Ectodermal cell (in vitro differentiated cells): ENCODE measurements at regions not wholly inside any gene's neighbourhood (a gene's known extent, or its start where the extent isn't known, plus 50 kb on each side); places are given as distances from the start of the nearest gene placed in this dataset.

Source experiments
- H3K27ac ChIP-seq: 2 replicates; pipeline ENCODE4 v1.7.0; 2013; ENCODE audit warnings: mild to moderate bottlenecking, low read depth, low read length; ENCODE audit not compliant: insufficient read depth, poor library complexity, severe bottlenecking
- H3K27me3 ChIP-seq: 2 replicates; pipeline ENCODE4 v1.7.0; 2013; ENCODE audit warnings: mild to moderate bottlenecking, low read length; ENCODE audit not compliant: insufficient read depth, control insufficient read depth, poor library complexity, severe bottlenecking
- H3K36me3 ChIP-seq: one replicate; pipeline ENCODE4 v1.7.0; 2013; ENCODE audit warnings: low read length; ENCODE audit not compliant: control insufficient read depth, insufficient read depth
- H3K4me1 ChIP-seq: one replicate; pipeline ENCODE4 v1.7.0; 2013; ENCODE audit warnings: low read length; ENCODE audit not compliant: control insufficient read depth, insufficient read depth
- H3K4me3 ChIP-seq: 2 replicates; pipeline ENCODE4 v1.7.0; 2013; ENCODE audit warnings: low read depth, low read length, control low read depth; ENCODE audit not compliant: insufficient read depth
- H3K9me3 ChIP-seq: 2 replicates; pipeline ENCODE4 v1.7.0; 2013; ENCODE audit warnings: mild to moderate bottlenecking, low read length, moderate library complexity; ENCODE audit not compliant: control insufficient read depth
- WGBS, 2 experiments: methylation state at CpG; one replicate each; pipeline ENCODE4 v1.1.7; 2013; ENCODE audit warnings: missing lambda C conversion rate in 2 of 2; 5-methylcytosine and 5-hydroxymethylcytosine counted together

- H3K27ac ChIP-seq: no peak overlapping the region
- H3K4me1 ChIP-seq: no peaks in the 10 kb centered on the region
- H3K27me3 ChIP-seq: no peaks in the 10 kb centered on the region
- H3K36me3 ChIP-seq: no peaks in the 10 kb centered on the region
- H3K9me3 ChIP-seq: no peaks in the 10 kb centered on the region
- whole genome bisulfite sequencing, 2 experiments: 91 to 95% methylated on average over 1 of the region's 1 CpG
- no peak overlapping the region for H3K4me3 ChIP-seq
Observed at GRCh38 chr12:91937706-91938105, 207.9 kb downstream of the BTG1 start.

GRCh38 chr12:91937009-91937408 lies 208.6 kb downstream of the BTG1 start:
- no peaks in the 10 kb centered on the region for H3K4me1 ChIP-seq
- no peak overlapping the region for H3K4me3 ChIP-seq
- H3K9me3 ChIP-seq: no peaks in the 10 kb centered on the region
- 88 to 90% methylated on average over 1 of the region's 1 CpG for WGBS, 2 experiments
- H3K27me3 ChIP-seq: no peaks in the 10 kb centered on the region
- no peaks in the 10 kb centered on the region for H3K36me3 ChIP-seq
- no peak overlapping the region for H3K27ac ChIP-seq

- WGBS, 2 experiments: 88 to 92% methylated on average over 2 of the region's 2 CpGs
- Histone ChIP-seq H3K27ac (no peak overlapping the region), H3K9me3 (no peaks in the 10 kb centered on the region), H3K36me3 (no peaks in the 10 kb centered on the region), H3K27me3 (no peaks in the 10 kb centered on the region), H3K4me1 (no peaks in the 10 kb centered on the region), H3K4me3 (no peak overlapping the region)
Observed at GRCh38 chr12:91935296-91935695, 210.3 kb downstream of the BTG1 start.

GRCh38 chr12:91931111-91931510 lies 214.5 kb downstream of the BTG1 start:
- Histone ChIP-seq H3K36me3 (no peaks in the 10 kb centered on the region), H3K27me3 (no peaks in the 10 kb centered on the region), H3K4me3 (no peak overlapping the region), H3K9me3 (no peaks in the 10 kb centered on the region), H3K4me1 (no peaks in the 10 kb centered on the region), H3K27ac (no peak overlapping the region)
- 76 to 93% methylated on average over 2 of the region's 2 CpGs for WGBS, 2 experiments

GRCh38 chr12:91928501-91928900 lies 217.1 kb downstream of the BTG1 start:
- 95 to 100% methylated on average over 2 of the region's 2 CpGs for WGBS, 2 experiments
- H3K9me3 ChIP-seq: no peaks in the 10 kb centered on the region
- no peak overlapping the region for H3K4me3 ChIP-seq
- H3K36me3 ChIP-seq: no peaks in the 10 kb centered on the region
- no peaks in the 10 kb centered on the region for H3K4me1 ChIP-seq
- no peak overlapping the region for H3K27ac ChIP-seq
- no peaks in the 10 kb centered on the region for H3K27me3 ChIP-seq

GRCh38 chr12:91926848-91927247 lies 218.8 kb downstream of the BTG1 start:
- H3K9me3 ChIP-seq: no peaks in the 10 kb centered on the region
- 86% methylated on average over 1 of the region's 1 CpG; no CpG with 5 or more reads in 1 of the 2 experiments for WGBS, 2 experiments
- H3K4me1 ChIP-seq: no peaks in the 10 kb centered on the region
- H3K4me3 ChIP-seq: no peak overlapping the region
- H3K27ac ChIP-seq: no peak overlapping the region
- no peaks in the 10 kb centered on the region for H3K36me3 ChIP-seq
- H3K27me3 ChIP-seq: no peaks in the 10 kb centered on the region

GRCh38 chr12:91924827-91925226 lies 220.8 kb downstream of the BTG1 start:
- Histone ChIP-seq H3K27me3 (no peaks in the 10 kb centered on the region), H3K4me3 (no peak overlapping the region), H3K4me1 (no peaks in the 10 kb centered on the region), H3K36me3 (no peaks in the 10 kb centered on the region), H3K9me3 (no peaks in the 10 kb centered on the region), H3K27ac (no peak overlapping the region)
- WGBS, 2 experiments: 91 to 93% methylated on average over 3 of the region's 3 CpGs

GRCh38 chr12:91923864-91924263 lies 221.8 kb downstream of the BTG1 start:
- no peaks in the 10 kb centered on the region for H3K4me1 ChIP-seq
- 93% methylated on average over 31 of the region's 31 CpGs for WGBS, 2 experiments

GRCh38 chr12:91922674-91923073 lies 223.0 kb downstream of the BTG1 start:
- Histone ChIP-seq H3K4me3 (no peak overlapping the region), H3K27me3 (no peaks in the 10 kb centered on the region), H3K9me3 (no peaks in the 10 kb centered on the region), H3K27ac (no peak overlapping the region), H3K4me1 (no peaks in the 10 kb centered on the region), H3K36me3 (no peaks in the 10 kb centered on the region)
- 96% methylated on average over 6 of the region's 6 CpGs for WGBS, 2 experiments

More at GRCh38 chr12:91923864-91924263, 221.8 kb downstream of the BTG1 start:
- Histone ChIP-seq H3K27ac (no peak overlapping the region), H3K36me3 (no peaks in the 10 kb centered on the region), H3K27me3 (no peaks in the 10 kb centered on the region), H3K4me3 (no peak overlapping the region), H3K9me3 (no peaks in the 10 kb centered on the region)

GRCh38 chr12:91922139-91922538 lies 223.5 kb downstream of the BTG1 start:
- no peaks in the 10 kb centered on the region for H3K9me3 ChIP-seq
- WGBS, 2 experiments: 93 to 100% methylated on average over 1 of the region's 1 CpG

GRCh38 chr12:91921555-91921954 lies 224.1 kb downstream of the BTG1 start:
- Histone ChIP-seq H3K36me3 (no peaks in the 10 kb centered on the region), H3K4me3 (no peak overlapping the region), H3K27me3 (no peaks in the 10 kb centered on the region), H3K27ac (no peak overlapping the region), H3K9me3 (no peaks in the 10 kb centered on the region), H3K4me1 (no peaks in the 10 kb centered on the region)
- 86 to 91% methylated on average over 2 of the region's 2 CpGs for WGBS, 2 experiments

More at GRCh38 chr12:91922139-91922538, 223.5 kb downstream of the BTG1 start:
- no peak overlapping the region for H3K27ac ChIP-seq
- H3K36me3 ChIP-seq: no peaks in the 10 kb centered on the region
- no peak overlapping the region for H3K4me3 ChIP-seq
- no peaks in the 10 kb centered on the region for H3K27me3 ChIP-seq
- H3K4me1 ChIP-seq: no peaks in the 10 kb centered on the region
